Gastrocnemius medialis (tissue), 4 donors: ENCODE measurements at regions not wholly inside any gene's neighbourhood (a gene's known extent, or its start where the extent isn't known, plus 50 kb on each side); places are given as distances from the start of the nearest gene placed in this dataset.

Experiments used
- CTCF ChIP-seq, 5 experiments: fragments of 450-650 bp in 3 of 5; fragments of 200-600 bp in 2 of 5; sonication (generic) in 2 of 5; IDR thresholded peaks in 4 of 5; conservative IDR thresholded peaks in 1 of 5; 1 replicate in 4 of 5; 2 replicates in 1 of 5; pipeline ENCODE4 v1.5.1; 2016 to 2019; ENCODE audit warnings: antibody characterized with exemption in 5 of 5, mild to moderate bottlenecking in 3 of 5, moderate library complexity in 3 of 5
- POLR2A ChIP-seq, 2 donors: fragments of 450-650 bp; IDR thresholded peaks; one replicate each; pipeline ENCODE4 v1.6.1; 2017; ENCODE audit warnings: antibody characterized with exemption in 2 of 2, mild to moderate bottlenecking in 2 of 2, moderate library complexity in 2 of 2

- TF ChIP-seq CTCF (IDR thresholded peaks at IDR 0.05 in 4 of 5, conservative IDR thresholded peaks at IDR 0.05 in 1 of 5) (no peak), POLR2A (IDR thresholded peaks at IDR 0.05) (no peak)
Measured at GRCh38 chr3:127107002-127107401, 85.9 kb upstream of the PRR23E start.
